Renal cortex interstitium (tissue), 11 donors: ENCODE measurements at regions not wholly inside any gene's neighbourhood (a gene's known extent, or its start where the extent isn't known, plus 50 kb on each side); places are given as distances from the start of the nearest gene placed in this dataset.

Source experiments
- DNase-seq, 11 donors: peaks; one replicate each; pipeline ENCODE4 v3.0.0-alpha.2; 2013; ENCODE audit warnings: low read depth in 9 of 11, low spot score in 4 of 11; ENCODE audit errors: extremely low read depth in 1 of 11

DNA sequence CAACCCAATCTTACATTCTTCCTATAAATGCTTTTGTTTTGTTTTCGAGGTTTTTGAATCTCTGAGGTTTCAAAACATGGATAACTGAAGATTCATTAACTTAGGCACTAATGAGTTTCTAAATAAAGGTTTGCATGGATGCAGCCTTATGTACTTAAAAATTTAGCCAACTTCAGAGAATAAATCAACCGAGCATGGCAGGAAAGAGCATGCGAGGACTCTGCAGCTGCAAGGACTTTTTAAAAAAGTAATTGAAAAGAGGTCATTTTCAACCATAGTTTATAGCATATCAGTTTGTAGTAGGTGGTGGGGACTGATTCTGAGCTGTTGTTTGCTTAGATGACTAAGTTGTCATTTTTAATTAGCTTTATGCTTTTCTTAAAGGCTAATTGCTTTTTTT lies 567.0 kb upstream of the ZEB2 start:
- DNase-seq = no peak

DNA sequence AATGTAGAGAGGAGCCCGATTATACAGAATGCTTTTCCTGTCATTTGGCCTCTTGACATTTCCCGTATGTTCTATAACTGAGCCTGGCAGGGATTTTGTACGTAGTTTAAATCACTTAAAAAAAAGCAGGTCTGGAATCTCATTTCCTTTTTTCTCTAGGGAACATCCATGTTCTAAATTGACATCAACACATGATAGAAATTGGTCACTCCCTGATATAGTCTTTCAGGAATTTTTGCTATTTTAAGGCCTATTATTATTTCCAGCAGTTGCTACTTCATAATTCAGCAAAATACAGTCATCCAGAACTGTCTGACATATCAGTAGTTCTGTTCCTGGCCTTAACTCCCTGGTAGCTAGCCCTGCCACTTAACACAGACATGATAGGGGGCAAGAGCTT lies 565.7 kb upstream of the ZEB2 start:
- DNase-seq = no peak

DNA sequence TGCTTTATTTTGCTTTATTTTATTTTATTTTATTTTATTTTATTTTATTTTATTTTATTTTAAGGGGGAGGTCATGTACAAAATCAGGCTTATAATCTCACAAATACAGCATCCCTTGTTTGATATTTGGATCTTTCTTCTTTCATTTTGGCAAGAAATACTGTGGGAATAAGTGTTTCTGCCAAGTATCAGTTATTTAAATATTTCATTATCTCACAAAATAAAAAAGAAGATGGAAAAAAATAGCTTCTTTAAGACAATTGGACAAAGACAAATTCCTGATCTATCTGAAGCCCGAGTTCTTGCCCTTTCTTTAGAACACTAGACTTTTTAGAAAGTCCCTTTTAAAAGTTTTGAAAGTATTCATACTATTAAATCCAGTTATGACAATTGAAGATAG lies 560.5 kb upstream of the ZEB2 start:
- no peak for DNase-seq

- no peak for DNase-seq
Observed at GRCh38 chr2:145079641-145080040, 559.7 kb upstream of the ZEB2 start.

DNA sequence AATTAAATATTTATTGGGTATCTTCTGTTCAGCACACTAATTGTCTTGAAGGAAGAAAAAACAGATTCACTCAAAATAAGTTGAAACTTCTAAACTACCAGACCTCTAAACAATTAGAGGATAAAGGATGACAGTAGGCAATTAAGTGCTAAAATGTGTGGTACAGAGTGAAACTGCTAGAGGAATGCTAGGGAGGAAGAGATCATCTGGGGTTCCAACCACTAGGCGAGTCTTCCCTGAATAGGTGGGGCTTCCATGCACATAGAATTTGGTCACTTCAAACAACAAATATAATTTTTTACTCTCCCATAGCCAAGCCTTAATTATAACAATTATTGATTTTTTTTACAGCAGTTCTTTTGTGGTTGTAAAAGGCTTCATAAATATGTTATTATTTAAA lies 559.0 kb upstream of the ZEB2 start:
- no peak for DNase-seq

DNA sequence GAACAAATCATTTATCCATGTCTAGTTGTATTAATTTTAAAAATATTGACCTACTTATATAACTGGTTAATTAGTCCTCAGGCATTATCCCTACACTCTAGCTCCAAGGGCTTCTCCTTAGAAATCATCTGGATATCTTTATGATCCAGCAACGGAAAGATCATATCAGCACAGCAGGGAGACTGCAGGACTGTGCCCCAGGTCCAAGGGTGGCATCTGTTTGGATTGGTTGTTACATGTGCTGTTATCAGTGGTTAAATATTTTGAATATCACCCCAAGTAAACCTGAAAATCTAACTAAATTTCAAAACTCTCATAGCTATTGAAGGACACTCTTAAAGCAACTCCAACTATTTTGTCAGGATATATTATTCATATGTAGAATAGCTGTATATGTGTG lies 556.2 kb upstream of the ZEB2 start:
- no peak for DNase-seq

DNA sequence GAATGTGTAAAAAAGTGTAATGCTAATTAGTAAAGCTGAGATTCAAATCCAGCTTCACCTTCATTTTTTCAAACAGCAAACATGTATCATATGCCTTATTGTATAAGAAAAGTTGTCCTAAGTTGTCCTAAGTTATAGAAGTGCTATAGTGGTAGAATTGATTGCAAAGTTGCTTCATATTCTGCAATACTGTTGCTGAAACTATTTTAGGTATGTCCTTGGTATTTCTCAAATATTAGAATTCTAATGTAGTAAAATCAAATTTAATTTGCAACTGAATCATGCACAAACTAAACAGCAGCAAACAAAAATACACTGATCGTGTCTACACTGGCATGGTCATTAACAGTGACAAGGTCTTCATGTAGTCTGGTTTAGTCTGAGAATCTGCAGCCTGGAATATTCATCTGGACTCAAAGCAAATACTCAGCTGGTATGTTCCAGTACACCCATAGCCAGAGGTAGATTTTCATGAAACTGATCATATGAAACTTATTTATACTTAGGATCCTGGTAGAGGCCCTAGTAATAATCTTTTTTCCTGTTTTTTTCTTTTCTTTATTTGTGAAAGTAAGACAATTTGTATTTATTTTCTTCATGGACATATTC lies 555.6 kb upstream of the ZEB2 start:
- no peak for DNase-seq

GRCh38 chr2:145070703-145071102 lies 550.8 kb upstream of the ZEB2 start:
- DNase-seq = no peak

- no peak for DNase-seq
Observed at GRCh38 chr2:145068509-145068908, 548.6 kb upstream of the ZEB2 start.

DNA sequence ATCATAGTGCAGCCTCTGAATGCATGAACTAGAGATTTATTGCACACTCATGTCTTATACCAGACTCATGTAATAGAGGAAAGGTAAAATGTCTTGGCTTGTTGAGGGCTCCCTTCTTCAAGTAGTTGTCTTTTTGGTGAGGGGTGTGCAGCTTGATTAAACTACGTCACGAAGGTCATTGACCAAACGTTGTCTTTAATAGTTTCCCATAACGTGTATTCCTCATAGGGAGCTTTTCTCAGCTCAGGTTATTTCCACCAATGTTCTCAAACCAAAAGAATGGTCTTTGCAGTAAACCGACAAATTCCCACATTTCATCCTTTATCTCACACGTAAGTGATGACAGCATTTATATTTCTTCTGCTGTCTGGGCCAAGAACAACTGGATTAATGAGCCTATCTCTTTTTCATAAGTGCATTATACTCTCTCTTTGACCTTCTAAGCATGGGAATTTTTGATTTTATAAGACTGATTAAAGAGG lies 547.7 kb upstream of the ZEB2 start:
- no peak for DNase-seq

- no peak for DNase-seq
Observed at GRCh38 chr2:145066856-145067548, 547.1 kb upstream of the ZEB2 start.

- DNase-seq = no peak
Observed at GRCh38 chr2:145066151-145066661, 546.3 kb upstream of the ZEB2 start.

- DNase-seq = no peak
Observed at GRCh38 chr2:145065342-145065741, 545.4 kb upstream of the ZEB2 start.

DNA sequence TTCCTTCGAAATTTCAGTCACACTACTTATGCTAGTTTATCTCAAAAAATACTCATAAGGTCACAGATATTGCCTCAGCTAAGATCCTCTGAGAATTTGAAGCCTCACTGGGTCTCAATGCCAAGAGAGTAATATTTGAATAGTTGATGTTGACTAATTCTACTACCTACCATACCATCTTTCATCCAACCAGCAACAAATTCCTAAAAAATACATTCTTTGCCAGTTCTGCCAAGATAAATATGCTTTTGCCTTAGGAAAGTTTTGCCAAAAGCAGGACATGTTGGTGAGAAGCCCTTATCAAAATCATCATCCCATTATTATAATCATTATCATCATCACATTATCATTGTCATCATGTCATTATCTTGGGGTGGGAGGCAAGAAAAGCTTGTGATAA lies 544.6 kb upstream of the ZEB2 start:
- DNase-seq = no peak

GRCh38 chr2:145060876-145061275 lies 541.0 kb upstream of the ZEB2 start:
- no peak for DNase-seq

GRCh38 chr2:145059914-145060313 lies 540.0 kb upstream of the ZEB2 start:
- DNase-seq = peak in 4 of 11 donors; percentile 16 to 26 (median 22)

- DNase-seq = no peak
Observed at GRCh38 chr2:145059343-145059742, 539.4 kb upstream of the ZEB2 start.

DNA sequence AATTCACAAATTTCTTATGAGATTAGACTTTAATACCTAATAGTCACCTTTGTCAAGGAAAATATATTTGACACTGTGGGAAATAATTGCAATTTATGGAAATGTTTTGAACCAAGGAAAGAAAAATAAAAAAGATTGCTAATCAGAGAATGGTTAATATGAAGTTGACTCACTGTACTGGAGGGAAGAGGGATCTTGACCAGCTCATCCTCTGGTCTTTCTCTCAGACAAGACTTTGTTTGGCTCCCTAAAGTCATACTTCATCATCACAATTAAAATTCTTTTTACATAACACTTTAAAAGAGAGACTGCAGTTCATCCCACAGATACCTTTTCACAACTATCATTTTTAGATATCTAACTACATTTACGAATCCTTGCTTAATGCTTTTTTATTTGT lies 538.5 kb upstream of the ZEB2 start:
- no peak for DNase-seq

DNA sequence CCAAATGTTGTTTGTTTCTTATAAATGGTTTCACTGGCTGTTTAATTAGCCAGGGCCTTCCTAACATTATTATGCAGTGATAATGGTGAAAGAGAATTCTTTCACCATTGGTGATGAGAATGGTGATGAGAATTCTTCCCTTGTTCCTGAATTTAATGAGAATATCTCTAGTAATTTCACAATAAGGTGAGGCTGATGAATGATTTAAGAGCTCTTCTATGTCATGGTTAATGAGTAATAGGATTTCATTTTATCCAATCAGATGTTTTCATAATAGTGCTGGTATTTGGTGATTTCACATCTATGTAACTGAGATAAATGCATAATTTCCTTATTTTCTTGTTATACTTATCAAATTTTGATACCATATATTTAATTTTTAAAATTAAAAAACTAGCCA lies 535.7 kb upstream of the ZEB2 start:
- DNase-seq = no peak

DNA sequence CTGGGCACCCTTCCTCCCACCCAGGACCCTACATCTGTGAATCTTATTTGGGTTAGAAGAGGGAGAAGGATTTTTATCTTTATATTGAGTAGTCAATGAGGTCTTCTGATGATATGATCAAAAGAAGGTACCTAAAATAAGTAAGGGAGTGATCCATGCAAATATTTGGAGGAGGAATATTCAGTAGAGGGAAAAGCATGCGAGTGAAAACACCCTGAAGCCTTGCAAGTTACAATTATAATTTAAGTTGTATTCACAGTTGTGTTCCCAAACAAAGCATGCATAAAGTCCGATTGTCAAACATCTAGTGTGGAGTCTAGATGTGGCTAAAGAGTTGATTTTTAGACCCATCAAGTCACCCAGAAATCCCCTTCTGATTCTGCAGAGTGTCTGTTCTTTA lies 530.2 kb upstream of the ZEB2 start:
- no peak for DNase-seq

GRCh38 chr2:145049475-145049874 lies 529.6 kb upstream of the ZEB2 start:
- no peak for DNase-seq
